Mesenchymal stem cell (in vitro differentiated cells and primary cell): ENCODE measurements at regions not wholly inside any gene's neighbourhood (a gene's known extent, or its start where the extent isn't known, plus 50 kb on each side); places are given as distances from the start of the nearest gene placed in this dataset.
"Not testable (repeated sequence)": the region's sequence is repeated elsewhere in the genome, so short reads cannot be mapped to it uniquely, and the experiment has no call there.

Experiments
- DNase-seq: peaks from one replicate; pipeline ENCODE4 v3.0.0-alpha.2; 2013
- H2AFZ ChIP-seq: one replicate; pipeline ENCODE4 v1.6.1; 2013; ENCODE audit warnings: low read depth, mild to moderate bottlenecking, control low read depth, inconsistent platforms, low read length, moderate library complexity
- H2AK5ac ChIP-seq: 2 replicates; pipeline ENCODE4 v1.6.1; 2013; ENCODE audit warnings: low read length, moderate library complexity, mild to moderate bottlenecking, inconsistent platforms; ENCODE audit not compliant: severe bottlenecking
- H2BK120ac ChIP-seq: one replicate; pipeline ENCODE4 v1.6.1; 2013; ENCODE audit warnings: low read depth, mild to moderate bottlenecking, inconsistent platforms, low read length, moderate library complexity
- H2BK12ac ChIP-seq, 2 experiments: one replicate each; pipeline ENCODE4 v1.6.1; 2013; ENCODE audit warnings: inconsistent platforms in 2 of 2, low read length in 2 of 2, mild to moderate bottlenecking in 2 of 2, moderate library complexity in 2 of 2, control low read depth in 1 of 2
- H2BK15ac ChIP-seq: one replicate; pipeline ENCODE4 v1.6.1; 2013; ENCODE audit warnings: mild to moderate bottlenecking, low read depth, inconsistent platforms; ENCODE audit not compliant: poor library complexity, severe bottlenecking
- H2BK5ac ChIP-seq: 2 replicates; pipeline ENCODE4 v1.6.1; 2013; ENCODE audit warnings: low read depth, mild to moderate bottlenecking, low read length, control low read depth, inconsistent platforms; ENCODE audit not compliant: poor library complexity, severe bottlenecking
- H3K14ac ChIP-seq, 2 experiments: one replicate each; pipeline ENCODE4 v1.6.1; 2013; ENCODE audit warnings: inconsistent platforms in 2 of 2, low read length in 2 of 2, control low read depth in 1 of 2, mild to moderate bottlenecking in 1 of 2, moderate library complexity in 1 of 2
- H3K18ac ChIP-seq, 2 experiments: one replicate each; pipeline ENCODE4 v1.6.1; 2013; ENCODE audit warnings: inconsistent platforms in 2 of 2, low read length in 2 of 2, control low read depth in 1 of 2, low read depth in 1 of 2, mild to moderate bottlenecking in 1 of 2
- H3K23ac ChIP-seq, 2 experiments: one replicate each; pipeline ENCODE4 v1.6.1; 2013; ENCODE audit warnings: inconsistent platforms in 2 of 2, low read length in 2 of 2, mild to moderate bottlenecking in 2 of 2, moderate library complexity in 2 of 2, control low read depth in 1 of 2
- H3K27ac ChIP-seq: 2 replicates; pipeline ENCODE4 v1.5.1; 2013; ENCODE audit warnings: mild to moderate bottlenecking, moderate library complexity, low read length, control low read depth, inconsistent platforms; ENCODE audit not compliant: poor library complexity, severe bottlenecking
- H3K27me3 ChIP-seq, 2 experiments: 2 replicates each; pipeline versions ENCODE4 v1.6.1 to v1.7.0; 2013; ENCODE audit warnings: low read length in 2 of 2, mild to moderate bottlenecking in 2 of 2, moderate library complexity in 2 of 2, control low read depth in 1 of 2, inconsistent platforms in 1 of 2; ENCODE audit not compliant: control insufficient read depth in 1 of 2, insufficient read depth in 1 of 2
- H3K36me3 ChIP-seq, 2 experiments: 2 replicates each; pipeline versions ENCODE4 v1.6.1 to v1.7.0; 2013; ENCODE audit warnings: low read length in 2 of 2, control low read depth in 1 of 2, inconsistent platforms in 1 of 2, low read depth in 1 of 2, mild to moderate bottlenecking in 1 of 2; ENCODE audit not compliant: insufficient read depth in 2 of 2, control insufficient read depth in 1 of 2
- H3K4ac ChIP-seq, 2 experiments: one replicate each; pipeline ENCODE4 v1.6.1; 2013; ENCODE audit warnings: inconsistent platforms in 2 of 2, low read length in 2 of 2, mild to moderate bottlenecking in 2 of 2, moderate library complexity in 2 of 2, control low read depth in 1 of 2, low read depth in 1 of 2
- H3K4me1 ChIP-seq: 2 replicates; pipeline ENCODE4 v1.6.1; 2013; ENCODE audit warnings: low read depth, low read length, control low read depth; ENCODE audit not compliant: control insufficient read depth, insufficient read depth
- H3K4me2 ChIP-seq: 2 replicates; pipeline ENCODE4 v1.6.1; 2013; ENCODE audit warnings: low read length, mild to moderate bottlenecking, inconsistent platforms; ENCODE audit not compliant: poor library complexity, severe bottlenecking
- H3K4me3 ChIP-seq, 2 experiments: 2 replicates each; pipeline versions ENCODE4 v1.5.1 to v1.7.0; 2013; ENCODE audit warnings: low read length in 2 of 2, mild to moderate bottlenecking in 2 of 2, control low read depth in 1 of 2, low read depth in 1 of 2; ENCODE audit not compliant: insufficient read depth in 1 of 2
- H3K79me1 ChIP-seq: replicated peaks from 2 replicates; pipeline ENCODE4 v1.6.1; 2013; ENCODE audit warnings: mild to moderate bottlenecking, control low read depth, low read length, inconsistent platforms; ENCODE audit not compliant: poor library complexity, severe bottlenecking
- H3K9ac ChIP-seq: 2 replicates; pipeline ENCODE4 v1.7.0; 2013; ENCODE audit warnings: mild to moderate bottlenecking, low read length, moderate library complexity
- H3K9me3 ChIP-seq: 2 replicates; pipeline ENCODE4 v1.7.0; 2013; ENCODE audit warnings: mild to moderate bottlenecking, low read length; ENCODE audit not compliant: control insufficient read depth
- H4K8ac ChIP-seq: one replicate; pipeline ENCODE4 v1.6.1; 2013; ENCODE audit warnings: inconsistent platforms, mild to moderate bottlenecking, low read length, moderate library complexity
- H4K91ac ChIP-seq: one replicate; pipeline ENCODE4 v1.6.1; 2013; ENCODE audit warnings: mild to moderate bottlenecking, low read length, inconsistent platforms
- WGBS: methylation state at CpG from one replicate; pipeline ENCODE4 v1.1.7; 2013; ENCODE audit warnings: mixed read lengths; 5-methylcytosine and 5-hydroxymethylcytosine counted together

- not testable (repeated sequence) for H3K9ac ChIP-seq, H2BK120ac ChIP-seq, H3K14ac ChIP-seq, H2BK15ac ChIP-seq, H3K4me2 ChIP-seq, H2AFZ ChIP-seq, H3K4ac ChIP-seq, H3K23ac ChIP-seq, H3K36me3 ChIP-seq, H3K27ac ChIP-seq, H2BK5ac ChIP-seq, H3K9me3 ChIP-seq, H2BK12ac ChIP-seq, H3K4me1 ChIP-seq, H2AK5ac ChIP-seq, H3K18ac ChIP-seq, H4K91ac ChIP-seq, H3K27me3 ChIP-seq, H3K4me3 ChIP-seq, H4K8ac ChIP-seq, H3K79me1 ChIP-seq, DNase-seq
- no CpG with 5 or more reads among the region's 16 CpGs for WGBS
Measured at GRCh38 chrX:128606817-128607216, 554.6 kb upstream of the ACTRT1 start.

DNA sequence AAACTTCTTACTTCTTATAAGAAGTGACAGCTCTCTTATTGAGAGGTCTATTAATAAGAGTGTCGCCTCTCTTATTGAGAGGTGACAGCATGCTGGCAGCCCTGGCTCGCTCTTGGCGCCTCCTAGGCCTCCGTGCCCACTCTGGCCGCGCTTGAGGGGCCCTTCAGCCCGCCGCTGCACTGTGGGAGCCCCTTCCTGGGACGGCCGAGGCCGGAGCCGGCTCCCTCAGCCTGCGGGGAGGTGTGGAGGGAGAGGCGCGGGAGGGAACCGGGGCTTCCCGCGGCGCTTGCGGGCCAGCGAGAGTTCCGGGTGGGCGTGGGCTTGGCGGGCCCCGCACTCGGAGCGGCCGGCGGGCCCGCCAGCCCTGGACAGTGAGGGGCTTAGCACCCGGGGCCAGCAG, 554.2 kb upstream of the ACTRT1 start:
- not testable (repeated sequence) for H2BK15ac ChIP-seq, H3K4me1 ChIP-seq, H3K9me3 ChIP-seq, H3K23ac ChIP-seq, H4K8ac ChIP-seq, H2BK12ac ChIP-seq, H2AK5ac ChIP-seq, H3K4ac ChIP-seq, H3K4me2 ChIP-seq, DNase-seq, H3K4me3 ChIP-seq, H3K18ac ChIP-seq, H3K36me3 ChIP-seq, H2AFZ ChIP-seq, H3K27ac ChIP-seq, H3K9ac ChIP-seq, H2BK120ac ChIP-seq, H3K27me3 ChIP-seq, H3K79me1 ChIP-seq, H2BK5ac ChIP-seq, H3K14ac ChIP-seq, H4K91ac ChIP-seq
- whole genome bisulfite sequencing: 86% methylated on average over 10 of the region's 31 CpGs

DNA sequence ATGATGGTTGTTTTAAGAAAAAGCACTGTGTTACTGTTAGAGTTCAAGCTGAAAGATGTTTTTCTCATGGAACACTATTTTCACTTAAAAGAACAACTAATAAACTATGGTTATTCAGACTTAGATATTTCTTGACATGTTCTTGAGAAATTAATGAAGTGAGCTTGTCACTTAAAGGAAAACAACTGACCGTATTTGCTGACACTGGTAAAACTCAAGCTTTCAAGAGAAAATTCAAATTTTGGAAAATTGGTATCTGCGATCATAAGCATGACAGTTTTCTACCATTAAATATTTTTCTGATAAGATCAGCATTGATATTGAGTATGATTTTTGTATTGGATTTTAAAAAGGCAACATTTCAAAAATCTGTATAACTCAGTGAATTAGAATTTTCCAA, 549.5 kb upstream of the ACTRT1 start:
- no peak overlapping the region for H3K18ac ChIP-seq
- DNase-seq: no peak
- no peak overlapping the region for H3K4me2 ChIP-seq
- 100% methylated on average over 1 of the region's 2 CpGs for WGBS
- no peak overlapping the region for H4K8ac ChIP-seq
- no peaks in the 10 kb centered on the region for H3K4me1 ChIP-seq
- no peak overlapping the region for H2BK120ac ChIP-seq
- H3K4ac ChIP-seq: no peak overlapping the region
- H2BK15ac ChIP-seq: no peak overlapping the region
- no peak overlapping the region for H3K23ac ChIP-seq
- no peaks in the 10 kb centered on the region for H3K27me3 ChIP-seq
- no peaks in the 10 kb centered on the region for H3K9me3 ChIP-seq
- H3K36me3 ChIP-seq: no peaks in the 10 kb centered on the region
- no peak overlapping the region for H2AFZ ChIP-seq
- H3K79me1 ChIP-seq: no peaks in the 10 kb centered on the region
- no peak overlapping the region for H2BK5ac ChIP-seq
- H4K91ac ChIP-seq: no peak overlapping the region
- no peak overlapping the region for H3K14ac ChIP-seq
- no peak overlapping the region for H3K4me3 ChIP-seq
- no peak overlapping the region for H2BK12ac ChIP-seq
- H3K9ac ChIP-seq: no peak overlapping the region
- no peak overlapping the region for H2AK5ac ChIP-seq
- H3K27ac ChIP-seq: no peak overlapping the region

GRCh38 chrX:128599632-128600031, 547.4 kb upstream of the ACTRT1 start:
- Histone ChIP-seq H2AFZ (no peak overlapping the region), H2BK12ac (no peak overlapping the region), H3K23ac (no peak overlapping the region), H3K14ac (no peak overlapping the region), H4K8ac (no peak overlapping the region), H3K9me3 (peaks cover 4% of the 10 kb centered on the region), H3K36me3 (no peaks in the 10 kb centered on the region), H3K4me1 (no peaks in the 10 kb centered on the region), H2BK5ac (no peak overlapping the region), H3K18ac (no peak overlapping the region), H2AK5ac (no peak overlapping the region), H2BK15ac (no peak overlapping the region), H3K4me2 (no peak overlapping the region), H3K79me1 (no peaks in the 10 kb centered on the region), H3K9ac (no peak overlapping the region), H4K91ac (no peak overlapping the region), H3K4ac (no peak overlapping the region), H3K27ac (no peak overlapping the region), H3K27me3 (no peaks in the 10 kb centered on the region), H2BK120ac (no peak overlapping the region), H3K4me3 (no peak overlapping the region)
- DNase-seq: no peak
- WGBS: 80% methylated on average over 1 of the region's 1 CpG
